ENCODE measurements at regions not wholly inside any gene's neighbourhood (a gene's known extent, or its start where the extent isn't known, plus 50 kb on each side); places are given as distances from the start of the nearest gene placed in this dataset.

DNA sequence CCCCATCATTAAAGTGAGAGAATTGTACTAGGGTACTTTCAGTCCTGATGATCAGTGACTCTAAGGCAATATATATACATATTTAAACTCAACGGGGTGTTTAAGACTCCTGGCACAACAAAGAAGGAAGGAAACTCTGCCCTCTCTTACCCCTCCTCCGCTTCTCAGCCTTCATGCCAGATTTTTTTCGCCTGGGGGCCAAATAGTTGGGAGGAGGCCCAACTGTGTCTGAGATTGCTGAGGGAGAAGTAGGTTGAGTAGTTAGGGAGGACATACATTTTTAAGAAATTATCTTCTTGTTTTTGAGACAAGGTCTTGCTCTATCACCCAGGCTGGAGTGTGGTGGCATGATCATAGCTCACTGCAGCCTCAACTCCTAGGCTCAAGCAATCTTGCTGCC is 127.7 kb upstream of the SHB start:
- Mint-ChIP-seq H3K4me1 (peaks cover 4 to 11% of the 10 kb centered on the region in 2 donors), H3K27ac (no peak overlapping the region), H3K27me3 (ENCODE audit: low read depth in 2 of 2) (no peaks in the 10 kb centered on the region), H3K9me3 (no peaks in the 10 kb centered on the region), H3K4me3 (no peak overlapping the region), H3K36me3 (no peaks in the 10 kb centered on the region)
- Histone ChIP-seq H3K4me3 (ENCODE audit: low read length) (no peak overlapping the region), H3K36me3 (ENCODE audit: control insufficient read depth, insufficient read depth, low read length) (no peaks in the 10 kb centered on the region), H3K4me1 (ENCODE audit: control insufficient read depth, insufficient read depth, low read length) (no peaks in the 10 kb centered on the region), H3K27ac (ENCODE audit: low read length) (no peak overlapping the region), H3K9me3 (ENCODE audit: control insufficient read depth, insufficient read depth, low read length) (no peaks in the 10 kb centered on the region), H3K27me3 (ENCODE audit: control insufficient read depth, insufficient read depth, low read length) (no peaks in the 10 kb centered on the region)
- intact Hi-C loops (cut with micrococcal nuclease) = no loop called here
- DNase-seq = no peak
- WGBS (ENCODE audit: insufficient coverage) = 0% methylated on average over 1 of the region's 3 CpGs
- no peak for ATAC-seq
- TF ChIP-seq, protein P1, sequence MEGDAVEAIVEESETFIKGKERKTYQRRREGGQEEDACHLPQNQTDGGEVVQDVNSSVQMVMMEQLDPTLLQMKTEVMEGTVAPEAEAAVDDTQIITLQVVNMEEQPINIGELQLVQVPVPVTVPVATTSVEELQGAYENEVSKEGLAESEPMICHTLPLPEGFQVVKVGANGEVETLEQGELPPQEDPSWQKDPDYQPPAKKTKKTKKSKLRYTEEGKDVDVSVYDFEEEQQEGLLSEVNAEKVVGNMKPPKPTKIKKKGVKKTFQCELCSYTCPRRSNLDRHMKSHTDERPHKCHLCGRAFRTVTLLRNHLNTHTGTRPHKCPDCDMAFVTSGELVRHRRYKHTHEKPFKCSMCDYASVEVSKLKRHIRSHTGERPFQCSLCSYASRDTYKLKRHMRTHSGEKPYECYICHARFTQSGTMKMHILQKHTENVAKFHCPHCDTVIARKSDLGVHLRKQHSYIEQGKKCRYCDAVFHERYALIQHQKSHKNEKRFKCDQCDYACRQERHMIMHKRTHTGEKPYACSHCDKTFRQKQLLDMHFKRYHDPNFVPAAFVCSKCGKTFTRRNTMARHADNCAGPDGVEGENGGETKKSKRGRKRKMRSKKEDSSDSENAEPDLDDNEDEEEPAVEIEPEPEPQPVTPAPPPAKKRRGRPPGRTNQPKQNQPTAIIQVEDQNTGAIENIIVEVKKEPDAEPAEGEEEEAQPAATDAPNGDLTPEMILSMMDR (IDR thresholded peaks at IDR 0.05) = no peak

DNA sequence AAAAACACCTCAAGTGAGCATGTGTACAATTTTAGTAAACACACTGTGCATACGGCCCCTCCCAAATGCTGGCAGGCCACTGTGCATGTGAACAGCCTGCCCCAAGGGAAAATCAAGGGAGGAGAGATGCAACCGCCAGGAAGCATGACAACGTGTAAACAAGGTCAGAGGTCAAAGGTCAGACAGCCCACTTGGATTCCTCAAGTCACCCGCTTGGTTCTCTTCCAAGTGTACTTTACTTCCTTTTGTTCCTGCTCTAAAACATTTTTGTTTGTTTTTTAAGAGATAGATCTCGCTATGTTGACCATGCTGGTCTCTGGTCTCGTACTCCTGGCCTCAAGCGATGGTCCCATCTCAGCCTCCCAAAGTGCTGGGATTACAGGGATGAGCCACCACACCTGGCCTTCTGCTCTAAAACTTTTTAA is 126.7 kb upstream of the SHB start:
- H3K4me1 Mint-ChIP-seq = peaks cover 0 to 6% of the 10 kb centered on the region in 2 donors
- TF ChIP-seq, protein P1 (IDR thresholded peaks at IDR 0.05) = no peak
- intact Hi-C loops (cut with micrococcal nuclease) = no loop called here
- H3K36me3 Mint-ChIP-seq = no peaks in the 10 kb centered on the region
- H3K27ac Mint-ChIP-seq = peak overlapping the region in 1 of 2 donors; percentile 31
- H3K27me3 Mint-ChIP-seq (ENCODE audit: low read depth in 2 of 2) = no peaks in the 10 kb centered on the region
- H3K36me3 ChIP-seq (ENCODE audit: control insufficient read depth, insufficient read depth, low read length) = no peaks in the 10 kb centered on the region
- H3K9me3 ChIP-seq (ENCODE audit: control insufficient read depth, insufficient read depth, low read length) = no peaks in the 10 kb centered on the region
- H3K27ac ChIP-seq (ENCODE audit: low read length) = no peak overlapping the region
- 84% methylated on average over 7 of the region's 7 CpGs for WGBS (ENCODE audit: insufficient coverage)
- no peaks in the 10 kb centered on the region for H3K9me3 Mint-ChIP-seq
- H3K4me3 Mint-ChIP-seq = no peak overlapping the region
- no peak overlapping the region for H3K4me3 ChIP-seq (ENCODE audit: low read length)
- no peaks in the 10 kb centered on the region for H3K27me3 ChIP-seq (ENCODE audit: control insufficient read depth, insufficient read depth, low read length)
- DNase-seq (no peak), ATAC-seq (no peak)
- no peaks in the 10 kb centered on the region for H3K4me1 ChIP-seq (ENCODE audit: control insufficient read depth, insufficient read depth, low read length)

DNA sequence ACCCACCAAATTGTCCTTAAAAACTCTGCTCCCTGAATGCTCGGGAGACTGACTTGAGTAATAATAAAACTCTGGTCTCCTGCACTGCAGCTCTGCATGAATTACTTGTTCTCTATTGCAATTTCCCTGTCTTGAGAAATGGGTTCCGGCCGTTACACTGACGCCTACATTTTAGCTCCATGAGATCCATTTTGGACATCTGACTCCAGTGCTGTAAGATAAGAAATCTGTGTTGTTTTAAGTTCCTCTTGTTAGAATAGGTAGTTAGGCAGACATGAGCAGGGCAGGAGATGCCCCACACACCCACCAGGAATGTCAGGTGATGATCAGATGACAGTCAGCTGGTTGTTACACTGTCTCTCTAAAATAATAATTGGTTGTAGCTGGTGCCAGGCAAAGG is 125.8 kb upstream of the SHB start:
- DNase-seq = no peak
- intact Hi-C loops (cut with micrococcal nuclease) = no loop called here
- 93% methylated on average over 4 of the region's 4 CpGs for WGBS (ENCODE audit: insufficient coverage)
- Mint-ChIP-seq H3K27me3 (ENCODE audit: low read depth in 2 of 2) (no peaks in the 10 kb centered on the region), H3K4me3 (no peak overlapping the region), H3K36me3 (no peaks in the 10 kb centered on the region), H3K9me3 (no peaks in the 10 kb centered on the region), H3K4me1 (peaks cover 0 to 6% of the 10 kb centered on the region in 2 donors), H3K27ac (no peak overlapping the region)
- H3K4me1 ChIP-seq (ENCODE audit: control insufficient read depth, insufficient read depth, low read length) = no peaks in the 10 kb centered on the region
- H3K27ac ChIP-seq (ENCODE audit: low read length) = no peak overlapping the region
- TF ChIP-seq, protein P1 (IDR thresholded peaks at IDR 0.05) = no peak
- H3K9me3 ChIP-seq (ENCODE audit: control insufficient read depth, insufficient read depth, low read length) = no peaks in the 10 kb centered on the region
- H3K36me3 ChIP-seq (ENCODE audit: control insufficient read depth, insufficient read depth, low read length) = no peaks in the 10 kb centered on the region
- ATAC-seq = no peak
- no peak overlapping the region for H3K4me3 ChIP-seq (ENCODE audit: low read length)
- H3K27me3 ChIP-seq (ENCODE audit: control insufficient read depth, insufficient read depth, low read length) = no peaks in the 10 kb centered on the region

DNA sequence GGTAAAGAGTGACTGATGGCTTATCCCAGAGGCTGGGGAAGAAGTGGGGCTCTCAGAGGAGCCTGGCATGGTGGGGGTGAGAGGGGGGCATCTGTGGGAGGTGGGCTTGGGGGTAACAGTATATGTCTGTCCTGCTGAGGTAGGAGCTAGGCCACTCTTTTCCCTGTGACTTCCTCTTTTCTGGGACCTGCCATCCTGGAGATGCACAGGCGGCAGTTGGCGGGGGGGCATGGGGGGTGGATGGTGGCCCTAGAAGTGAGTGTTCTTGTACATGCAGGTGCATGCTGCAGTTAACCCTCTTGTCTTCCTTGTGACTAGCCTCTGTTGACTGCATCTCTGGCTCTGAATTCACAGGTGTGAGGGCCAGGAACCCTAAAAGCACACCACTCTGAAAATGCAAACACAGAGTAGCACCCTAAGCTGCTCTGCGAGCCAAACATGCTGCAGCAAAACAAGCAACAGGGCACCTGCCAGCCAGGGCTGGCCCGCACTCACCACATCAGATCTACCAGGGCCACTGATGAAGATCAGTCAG is 123.8 kb upstream of the SHB start:
- H3K4me1 ChIP-seq (ENCODE audit: control insufficient read depth, insufficient read depth, low read length) = no peaks in the 10 kb centered on the region
- H3K9me3 ChIP-seq (ENCODE audit: control insufficient read depth, insufficient read depth, low read length) = no peaks in the 10 kb centered on the region
- intact Hi-C loops (cut with micrococcal nuclease) = no loop called here
- DNase-seq (no peak), ATAC-seq (no peak)
- H3K27me3 ChIP-seq (ENCODE audit: control insufficient read depth, insufficient read depth, low read length) = no peaks in the 10 kb centered on the region
- Mint-ChIP-seq H3K36me3 (no peaks in the 10 kb centered on the region), H3K27me3 (ENCODE audit: low read depth in 2 of 2) (no peaks in the 10 kb centered on the region), H3K4me3 (no peak overlapping the region), H3K4me1 (peaks cover 0 to 6% of the 10 kb centered on the region in 2 donors), H3K27ac (no peak overlapping the region), H3K9me3 (no peaks in the 10 kb centered on the region)
- TF ChIP-seq, protein P1 (IDR thresholded peaks at IDR 0.05) = no peak
- H3K4me3 ChIP-seq (ENCODE audit: low read length) = no peak overlapping the region
- no peaks in the 10 kb centered on the region for H3K36me3 ChIP-seq (ENCODE audit: control insufficient read depth, insufficient read depth, low read length)
- no peak overlapping the region for H3K27ac ChIP-seq (ENCODE audit: low read length)
- 84% methylated on average over 3 of the region's 4 CpGs for WGBS (ENCODE audit: insufficient coverage)
